ENCODE measurements at regions not wholly inside any gene's neighbourhood (a gene's known extent, or its start where the extent isn't known, plus 50 kb on each side); places are given as distances from the start of the nearest gene placed in this dataset.

DNA sequence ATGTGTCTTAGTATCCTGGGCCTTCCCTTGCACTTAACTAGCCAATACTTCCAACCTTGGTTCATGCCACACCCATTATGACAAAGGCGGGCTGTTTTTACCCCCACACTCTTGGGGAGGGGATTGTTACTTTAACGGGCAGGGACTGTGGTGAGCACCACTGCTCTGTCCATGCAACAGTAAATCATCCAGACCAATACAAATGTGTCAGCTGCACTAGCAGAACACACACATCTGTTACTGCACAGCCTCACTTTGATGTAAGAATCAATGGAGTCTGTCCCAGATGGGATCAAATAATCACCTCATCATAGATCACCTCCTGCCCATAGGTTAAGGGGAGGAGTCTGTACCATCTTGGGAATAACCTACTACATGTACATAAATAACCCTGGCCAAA is 58.1 kb downstream of the NPAP1 start:
- Mint-ChIP-seq H3K36me3 (no peaks in the 10 kb centered on the region), H3K9me3 (no peaks in the 10 kb centered on the region), H3K27ac (no peak overlapping the region), H3K4me3 (no peak overlapping the region), H3K27me3 (no peaks in the 10 kb centered on the region), H3K4me1 (no peaks in the 10 kb centered on the region)
- no peak for ATAC-seq

DNA sequence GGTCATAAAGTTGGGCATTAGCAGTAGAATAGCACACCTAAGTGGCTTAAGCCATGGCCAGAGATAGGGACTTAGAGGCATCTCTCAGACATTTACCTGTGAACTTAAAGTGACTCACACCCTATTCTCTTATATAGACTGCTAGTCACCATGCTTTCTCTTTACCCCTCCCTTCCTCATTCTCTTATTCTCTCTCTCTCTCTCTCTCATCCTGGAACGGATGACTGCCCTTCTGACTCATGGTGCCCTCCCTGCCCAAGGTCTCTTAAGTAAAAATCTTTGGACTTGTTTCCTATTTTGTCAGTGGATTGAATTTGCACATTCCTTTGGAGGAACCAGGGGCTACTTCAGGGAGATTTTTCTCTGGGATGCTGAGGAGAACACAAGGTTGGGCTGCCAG is 58.8 kb downstream of the NPAP1 start:
- no peak for ATAC-seq
- H3K9me3 Mint-ChIP-seq = no peaks in the 10 kb centered on the region
- H3K27ac Mint-ChIP-seq = no peak overlapping the region
- H3K27me3 Mint-ChIP-seq = no peaks in the 10 kb centered on the region
- no peaks in the 10 kb centered on the region for H3K36me3 Mint-ChIP-seq
- H3K4me1 Mint-ChIP-seq = no peaks in the 10 kb centered on the region
- no peak overlapping the region for H3K4me3 Mint-ChIP-seq

DNA sequence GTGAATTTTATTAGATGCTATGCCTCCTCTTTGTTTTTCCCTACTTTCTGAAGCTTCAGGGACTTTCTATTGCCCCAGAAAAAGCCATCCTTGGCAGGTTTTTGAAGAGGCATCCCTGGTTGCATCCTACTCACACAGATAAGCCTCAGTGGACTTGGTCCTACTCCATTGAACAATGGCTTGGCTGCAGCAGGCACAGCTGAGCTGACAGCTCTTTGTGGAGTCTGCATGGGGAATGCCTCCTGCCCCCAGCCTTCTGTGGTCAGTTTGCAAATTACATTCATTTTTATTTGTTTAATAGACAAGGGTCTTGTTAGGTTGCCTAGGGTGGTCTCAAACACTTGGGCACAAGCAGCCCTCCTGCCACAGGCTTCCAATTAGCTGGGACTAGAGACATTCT is 69.7 kb downstream of the NPAP1 start:
- Mint-ChIP-seq H3K27ac (no peak overlapping the region), H3K4me3 (no peak overlapping the region), H3K36me3 (no peaks in the 10 kb centered on the region), H3K4me1 (no peaks in the 10 kb centered on the region), H3K9me3 (peaks cover 9% of the 10 kb centered on the region), H3K27me3 (no peaks in the 10 kb centered on the region)
- ATAC-seq = no peak

DNA sequence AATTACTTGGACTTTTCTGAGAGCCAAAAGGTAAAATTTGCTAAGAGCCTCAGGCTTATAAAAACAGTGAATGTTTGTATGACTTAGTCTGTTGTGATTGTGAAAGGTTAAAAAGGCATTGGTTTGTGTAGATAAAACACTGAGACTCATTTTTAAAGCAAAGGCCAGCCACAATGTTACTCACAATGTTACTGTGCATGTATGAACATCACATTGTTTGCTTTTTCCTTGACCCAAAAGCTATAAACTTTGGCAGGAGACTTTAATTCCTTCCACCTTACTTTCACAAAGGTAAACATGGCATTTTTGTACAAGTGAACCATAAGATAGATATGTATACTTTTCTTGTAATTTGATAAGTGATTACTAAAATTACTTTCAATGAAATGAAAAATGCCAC is 70.5 kb downstream of the NPAP1 start:
- peaks cover 9% of the 10 kb centered on the region for H3K9me3 Mint-ChIP-seq
- no peak overlapping the region for H3K4me3 Mint-ChIP-seq
- no peaks in the 10 kb centered on the region for H3K36me3 Mint-ChIP-seq
- no peak for ATAC-seq
- no peak overlapping the region for H3K27ac Mint-ChIP-seq
- no peaks in the 10 kb centered on the region for H3K27me3 Mint-ChIP-seq
- H3K4me1 Mint-ChIP-seq = no peaks in the 10 kb centered on the region

DNA sequence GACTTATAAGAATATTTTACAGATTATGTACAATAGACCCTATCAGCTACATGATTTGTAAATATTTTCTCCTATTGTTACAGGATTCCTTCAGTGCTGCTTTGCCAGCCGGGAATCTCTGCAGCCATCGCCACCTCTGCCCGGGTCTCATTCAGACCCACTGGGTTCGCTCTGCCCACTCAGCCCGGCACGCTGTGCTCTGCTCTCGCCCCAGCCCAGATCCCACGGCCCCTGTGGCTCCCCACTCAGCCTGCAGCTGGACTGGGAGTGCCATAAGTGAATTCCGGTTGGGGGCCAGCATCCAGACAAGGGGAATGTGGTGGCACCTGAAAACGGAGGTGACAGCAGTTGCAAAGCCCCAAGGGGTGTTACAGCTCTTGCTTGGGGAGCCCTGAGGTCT is 71.8 kb downstream of the NPAP1 start:
- Mint-ChIP-seq H3K27ac (no peak overlapping the region), H3K4me1 (no peaks in the 10 kb centered on the region), H3K9me3 (peaks cover 9% of the 10 kb centered on the region), H3K27me3 (no peaks in the 10 kb centered on the region), H3K36me3 (no peaks in the 10 kb centered on the region), H3K4me3 (no peak overlapping the region)
- ATAC-seq = no peak

DNA sequence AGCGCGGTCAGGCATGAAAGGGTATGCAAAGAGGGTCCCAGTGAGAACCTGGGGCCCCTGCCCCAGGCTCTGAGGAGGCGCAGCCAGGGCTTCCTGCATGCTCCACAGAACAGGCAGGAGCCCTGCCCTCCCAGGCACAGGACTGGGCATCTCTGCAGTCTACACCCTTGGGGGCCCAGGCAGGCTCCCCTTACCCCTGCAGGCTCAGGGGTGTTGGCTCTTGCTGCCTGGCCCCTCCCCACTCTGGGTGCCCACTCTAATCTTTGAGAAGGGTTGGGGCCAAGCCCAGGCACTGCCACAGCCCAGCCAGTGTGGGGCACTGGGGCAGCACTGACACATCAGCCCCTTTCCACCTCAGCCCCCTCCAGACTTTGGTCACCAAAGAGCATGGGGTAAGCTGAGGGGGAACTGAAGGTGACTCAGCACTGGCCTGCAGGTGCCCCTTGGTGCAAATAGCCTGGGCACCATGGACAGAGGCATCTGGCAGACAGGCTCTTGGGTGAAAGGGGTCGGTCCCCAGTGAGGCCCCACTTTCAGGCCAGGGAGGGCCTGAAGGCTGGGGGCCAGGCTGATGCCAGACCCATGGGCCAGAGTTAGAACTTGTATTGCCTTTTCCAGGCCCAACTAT is 73.4 kb downstream of the NPAP1 start:
- no peak overlapping the region for H3K27ac Mint-ChIP-seq
- peak; percentile 31 for ATAC-seq
- H3K36me3 Mint-ChIP-seq = no peaks in the 10 kb centered on the region

DNA sequence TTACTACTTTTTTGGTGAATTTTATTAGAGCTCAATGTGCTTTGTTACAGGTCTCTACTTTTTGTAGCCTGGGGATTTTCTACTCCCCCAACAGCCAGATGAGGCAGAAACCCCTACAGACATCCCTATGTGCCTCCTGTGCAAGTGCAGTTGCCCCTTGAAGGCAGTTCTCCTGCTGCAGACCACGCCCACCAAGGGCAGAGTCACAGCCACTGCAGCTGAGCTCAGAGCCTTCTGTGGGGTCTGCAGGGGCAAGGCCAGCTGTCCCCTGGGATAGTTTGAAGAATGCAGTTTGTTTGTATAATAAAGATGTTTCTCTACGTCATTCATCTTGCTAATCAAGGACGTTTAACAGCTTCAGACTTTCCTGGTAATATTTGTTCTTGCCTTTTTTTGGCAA is 76.8 kb downstream of the NPAP1 start:
- Mint-ChIP-seq H3K4me1 (no peaks in the 10 kb centered on the region), H3K4me3 (no peak overlapping the region), H3K27me3 (no peaks in the 10 kb centered on the region), H3K36me3 (no peaks in the 10 kb centered on the region), H3K27ac (no peak overlapping the region), H3K9me3 (peaks cover 9% of the 10 kb centered on the region)
- ATAC-seq = no peak

More for the DNA sequence above, 73.4 kb downstream of the NPAP1 start:
- Mint-ChIP-seq H3K4me1 (no peaks in the 10 kb centered on the region), H3K9me3 (peaks cover 9% of the 10 kb centered on the region), H3K4me3 (no peak overlapping the region), H3K27me3 (no peaks in the 10 kb centered on the region)

DNA sequence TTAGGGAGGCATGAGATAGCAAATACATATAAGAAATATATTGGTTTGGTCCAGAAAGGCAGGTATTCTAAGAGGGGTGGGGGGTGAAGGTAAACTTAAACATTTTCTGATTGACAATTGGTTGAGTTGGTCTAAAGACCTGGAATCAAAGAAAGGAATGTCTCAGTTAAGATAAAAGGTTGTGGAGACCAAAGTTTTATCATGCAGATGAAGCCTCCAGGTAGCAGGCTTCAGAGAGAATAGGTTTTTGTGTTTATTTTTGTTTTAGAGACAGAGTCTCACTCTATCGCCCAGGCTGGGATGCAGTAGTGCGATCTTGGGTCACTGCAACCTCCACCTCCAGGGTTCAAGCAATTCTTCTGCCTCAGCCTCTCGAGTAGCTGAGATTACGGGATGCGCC is 80.5 kb downstream of the NPAP1 start:
- Mint-ChIP-seq H3K27ac (no peak overlapping the region), H3K9me3 (peaks cover 6% of the 10 kb centered on the region), H3K36me3 (no peaks in the 10 kb centered on the region), H3K4me1 (no peaks in the 10 kb centered on the region), H3K27me3 (no peaks in the 10 kb centered on the region), H3K4me3 (no peak overlapping the region)
- no peak for ATAC-seq

DNA sequence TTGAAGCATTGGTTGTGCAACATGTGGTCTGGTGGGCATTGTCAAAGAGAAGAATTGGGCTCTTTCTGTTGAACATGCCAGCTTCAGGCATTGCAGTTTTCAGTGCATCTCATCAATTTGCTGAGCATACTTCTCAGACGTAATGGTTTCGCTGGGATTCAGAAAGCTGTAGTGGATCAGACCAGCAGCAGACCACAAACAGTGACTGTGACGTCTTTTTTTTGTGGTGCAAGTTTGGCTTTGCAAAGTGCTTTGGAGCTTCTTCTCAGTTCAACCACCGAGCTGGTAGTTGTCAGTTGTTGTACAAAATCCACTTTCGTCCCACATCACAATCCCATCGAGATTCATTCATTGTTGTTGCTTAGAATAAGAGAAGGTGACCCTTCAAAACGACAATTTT is 84.5 kb downstream of the NPAP1 start:
- no peak for ATAC-seq
- Mint-ChIP-seq H3K27ac (no peak overlapping the region), H3K36me3 (no peaks in the 10 kb centered on the region), H3K27me3 (no peaks in the 10 kb centered on the region), H3K4me1 (no peaks in the 10 kb centered on the region), H3K9me3 (peaks cover 6% of the 10 kb centered on the region), H3K4me3 (no peak overlapping the region)

DNA sequence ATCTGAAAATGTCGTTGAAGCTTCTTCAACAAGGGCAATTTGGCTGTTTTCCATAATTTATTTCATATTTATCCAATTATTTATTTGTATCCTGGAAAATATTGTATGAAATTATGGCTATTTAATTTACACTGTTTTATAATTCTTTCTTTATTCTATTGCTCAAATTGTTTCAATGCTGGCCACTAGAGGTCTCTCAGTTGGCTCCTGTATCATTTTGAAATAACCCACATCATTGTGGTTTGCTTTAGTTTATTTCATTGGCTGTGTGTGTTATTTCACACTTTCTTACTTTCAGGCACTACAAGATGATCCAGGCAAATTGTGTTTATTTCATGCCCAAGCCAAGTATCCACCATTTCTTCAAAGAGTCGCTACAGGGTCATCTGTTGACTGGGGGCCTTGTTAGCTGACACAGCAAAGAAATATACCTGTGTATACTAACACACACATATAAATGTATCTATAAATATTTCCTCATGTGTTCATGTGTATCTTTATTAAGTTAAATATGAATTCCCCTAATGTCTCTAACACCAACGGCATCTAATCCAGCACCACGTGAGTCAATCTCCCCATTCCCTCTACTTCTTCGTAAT is 86.2 kb downstream of the NPAP1 start:
- no peak for ATAC-seq
- no peaks in the 10 kb centered on the region for H3K4me1 Mint-ChIP-seq
- H3K36me3 Mint-ChIP-seq = no peaks in the 10 kb centered on the region
- peaks cover 8% of the 10 kb centered on the region for H3K9me3 Mint-ChIP-seq
- H3K27ac Mint-ChIP-seq = no peak overlapping the region
- H3K4me3 Mint-ChIP-seq = no peak overlapping the region
- no peaks in the 10 kb centered on the region for H3K27me3 Mint-ChIP-seq

DNA sequence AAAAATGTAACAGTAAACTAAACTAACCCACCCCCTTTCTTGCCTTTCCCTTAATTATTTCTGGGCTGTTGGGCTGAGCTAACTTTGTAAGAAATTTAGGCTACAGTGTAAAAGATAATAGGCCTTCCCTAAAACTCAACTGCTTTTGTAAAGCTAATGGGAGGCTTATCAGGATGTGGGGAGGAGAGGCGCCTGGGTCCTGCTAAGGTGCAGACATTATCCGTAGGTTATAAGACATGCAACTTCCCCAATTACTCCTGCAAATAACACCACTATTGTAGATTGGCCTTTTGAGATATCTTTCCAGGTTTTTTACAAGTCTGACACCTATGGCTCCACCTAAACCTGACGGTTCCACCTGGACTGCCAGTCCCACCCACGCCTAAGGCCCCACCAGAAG is 88.3 kb downstream of the NPAP1 start:
- Mint-ChIP-seq H3K27me3 (no peaks in the 10 kb centered on the region), H3K27ac (no peak overlapping the region), H3K4me3 (no peak overlapping the region), H3K4me1 (no peaks in the 10 kb centered on the region), H3K9me3 (peaks cover 3% of the 10 kb centered on the region), H3K36me3 (no peaks in the 10 kb centered on the region)
- no peak for ATAC-seq

DNA sequence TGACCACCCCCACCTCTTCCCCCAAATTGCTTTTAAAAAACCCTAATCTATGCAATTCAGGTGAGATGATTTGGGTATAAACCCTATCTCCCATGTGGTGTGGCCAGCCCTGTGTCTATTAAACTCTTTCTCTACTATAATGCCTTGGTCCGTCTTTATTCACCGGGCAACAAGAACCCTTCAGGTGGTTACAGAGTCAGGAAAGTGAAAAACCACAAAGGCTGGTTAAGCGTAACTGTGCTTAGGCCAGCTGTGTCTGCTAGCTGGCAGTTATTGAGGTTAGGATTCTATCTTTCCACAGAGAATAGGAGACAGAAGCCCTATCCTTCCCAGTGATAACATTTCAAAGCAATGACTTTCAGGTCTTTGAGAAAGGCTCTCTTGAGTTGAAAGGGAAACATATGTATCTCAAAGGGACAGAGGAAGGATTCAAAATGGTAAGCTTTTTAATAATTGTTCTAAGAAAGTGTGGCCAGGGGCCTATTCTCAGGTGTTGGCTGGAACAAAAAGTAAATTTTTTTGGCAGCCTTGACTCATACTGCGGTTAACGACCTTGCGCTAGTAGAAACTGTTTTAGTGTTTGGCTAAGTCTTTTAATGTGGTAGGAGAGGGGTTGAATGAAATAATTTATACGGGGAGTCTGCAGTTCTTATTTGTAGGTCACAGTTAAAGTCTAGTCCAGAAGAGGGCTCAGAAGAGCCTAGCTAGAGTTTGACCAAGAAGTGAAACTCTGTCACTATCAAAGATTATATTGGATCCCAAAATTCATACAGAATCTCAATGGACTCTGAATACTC is 89.0 kb downstream of the NPAP1 start:
- ATAC-seq = no peak
- H3K27ac Mint-ChIP-seq = no peak overlapping the region

DNA sequence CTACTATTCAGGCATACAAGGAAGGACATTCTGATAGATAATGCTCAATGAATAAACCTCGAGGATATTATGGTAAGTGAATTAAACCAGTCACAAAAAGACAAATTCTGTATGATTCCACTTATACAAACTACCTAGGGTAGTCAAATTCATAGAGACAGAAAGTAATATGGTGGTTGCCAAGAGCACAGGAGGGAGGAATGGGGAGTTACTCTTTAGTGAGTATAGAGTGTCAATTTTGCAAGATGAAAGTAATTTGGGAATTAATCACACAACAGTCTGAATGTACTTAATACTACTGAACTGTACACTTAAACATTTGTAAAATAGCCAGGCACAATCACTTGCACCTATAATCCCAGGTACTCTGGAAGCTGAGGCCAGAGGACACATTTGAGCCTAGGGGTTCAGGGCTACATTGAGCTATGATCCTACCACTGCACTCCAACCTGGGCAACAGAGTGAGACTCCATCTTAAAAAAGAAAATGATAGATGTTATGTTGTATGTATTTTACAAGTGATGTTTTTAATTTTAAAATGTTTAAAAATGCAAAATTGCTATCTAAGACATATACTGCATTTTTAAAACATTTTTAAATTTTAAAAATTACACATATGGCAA is 91.0 kb downstream of the NPAP1 start:
- H3K9me3 Mint-ChIP-seq = peaks cover 3% of the 10 kb centered on the region

More for the DNA sequence above, 89.0 kb downstream of the NPAP1 start:
- Mint-ChIP-seq H3K27me3 (no peaks in the 10 kb centered on the region), H3K4me1 (no peaks in the 10 kb centered on the region), H3K9me3 (peaks cover 3% of the 10 kb centered on the region), H3K4me3 (no peak overlapping the region), H3K36me3 (no peaks in the 10 kb centered on the region)

DNA sequence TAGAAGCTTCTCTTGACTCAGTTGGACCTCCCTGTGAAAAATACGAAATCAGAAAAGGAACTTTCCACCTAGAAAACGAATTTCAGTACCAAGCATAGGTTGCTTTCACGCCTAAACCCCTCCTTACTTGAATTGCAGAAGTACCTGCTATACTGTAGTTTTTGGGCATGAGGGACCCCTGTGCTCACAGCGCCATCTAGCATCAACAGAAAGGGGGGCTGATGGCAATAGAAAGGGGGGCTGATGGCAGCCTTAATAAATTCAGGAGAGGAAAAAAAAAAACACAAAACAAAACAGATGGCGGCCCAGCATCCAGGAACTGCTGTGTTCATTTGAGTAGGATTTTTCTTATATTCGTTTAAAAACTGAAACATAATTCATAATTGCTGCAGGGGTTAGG is 96.7 kb downstream of the NPAP1 start:
- no peaks in the 10 kb centered on the region for H3K4me1 Mint-ChIP-seq
- H3K36me3 Mint-ChIP-seq = no peaks in the 10 kb centered on the region
- H3K4me3 Mint-ChIP-seq = no peak overlapping the region
- ATAC-seq = no peak
- no peak overlapping the region for H3K27ac Mint-ChIP-seq
- peaks cover 10% of the 10 kb centered on the region for H3K9me3 Mint-ChIP-seq
- peaks cover 8% of the 10 kb centered on the region for H3K27me3 Mint-ChIP-seq

More for the DNA sequence above, 91.0 kb downstream of the NPAP1 start:
- Mint-ChIP-seq H3K36me3 (no peaks in the 10 kb centered on the region), H3K4me1 (no peaks in the 10 kb centered on the region), H3K27me3 (no peaks in the 10 kb centered on the region), H3K4me3 (no peak overlapping the region), H3K27ac (no peak overlapping the region)
- ATAC-seq = no peak

DNA sequence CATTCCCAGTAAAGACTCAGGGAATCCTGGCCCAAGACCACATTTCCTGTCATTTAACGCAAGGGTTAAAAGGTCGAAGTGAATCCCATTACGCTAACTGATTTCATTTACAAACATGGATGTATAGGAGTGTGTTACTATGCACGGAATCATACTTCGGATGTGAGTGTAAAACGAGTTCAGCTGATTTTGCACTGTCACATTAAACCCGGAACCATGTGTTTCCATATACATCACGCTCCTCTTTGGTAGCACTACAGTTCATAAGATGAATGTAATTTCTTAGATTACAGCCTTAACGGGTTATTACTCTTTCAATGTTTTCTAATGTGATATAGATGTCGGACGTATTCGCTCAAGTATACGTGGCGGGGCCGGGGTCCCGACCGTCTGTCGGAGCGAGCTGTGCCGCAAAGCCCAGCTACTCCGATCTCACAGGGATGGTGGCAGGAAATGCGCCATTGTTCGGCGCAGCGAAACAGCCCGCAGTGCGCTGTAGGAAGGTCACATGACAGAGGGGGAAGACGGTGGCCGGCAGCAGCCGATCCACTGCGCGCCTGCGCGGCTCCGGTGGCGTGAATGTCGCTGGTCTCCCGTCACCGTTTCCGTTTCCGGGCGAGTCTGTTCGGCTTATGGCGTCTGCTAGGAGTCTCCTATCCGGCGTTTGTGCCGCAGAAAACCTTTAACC is 97.3 kb downstream of the NPAP1 start:
- Mint-ChIP-seq H3K4me3 (peak overlapping the region; percentile 82), H3K27me3 (peaks cover 8% of the 10 kb centered on the region), H3K27ac (peak overlapping the region; percentile 78), H3K4me1 (no peaks in the 10 kb centered on the region), H3K36me3 (no peaks in the 10 kb centered on the region), H3K9me3 (peaks cover 10% of the 10 kb centered on the region)
- peak; percentile 69 for ATAC-seq

Measured in stimulated activated memory B cell treated with anti-CD40 and anti-IgM and Interleukin-4, amounts not matched to agents 10 μg/mL and 1 μg/mL and 100 μg/mL, for 72 hours (primary cell).